Activated CD4-positive, alpha-beta T cell treated with anti-CD3 and anti-CD28 coated beads for 36 hours (primary cell): ENCODE measurements at regions not wholly inside any gene's neighbourhood (a gene's known extent, or its start where the extent isn't known, plus 50 kb on each side); places are given as distances from the start of the nearest gene placed in this dataset.

Source experiments
- ATAC-seq: fragments of 200-7000 bp; cut with Tn5 transposase; one replicate; pipeline ENCODE4 v1.10.0; 2021; ENCODE audit warnings: mild to moderate bottlenecking, moderate library complexity
- CTCF ChIA-PET: fragments of 350-600 bp; sonication (Branson Sonifier 250); formaldehyde crosslinking; loops from one replicate; lab custom pipeline; 2021; ENCODE audit warnings: antibody characterized with exemption; lab: Charles Lee
- POLR2A ChIA-PET: fragments of 350-600 bp; sonication (Branson Sonifier 250); formaldehyde crosslinking; loops from one replicate; lab custom pipeline; 2021; ENCODE audit warnings: antibody characterized with exemption, inconsistent platforms; lab: Charles Lee
- DNase-seq: peaks from one replicate; pipeline ENCODE4 v3.0.0-alpha.2; 2020
- H3K27ac Mint-ChIP-seq: one replicate; pipeline ENCODE4 v1.8.0; 2021; ENCODE audit warnings: mixed read lengths
- H3K27me3 Mint-ChIP-seq: one replicate; pipeline ENCODE4 v1.8.0; 2021; ENCODE audit warnings: mixed read lengths
- H3K36me3 Mint-ChIP-seq: one replicate; pipeline ENCODE4 v1.8.0; 2021; ENCODE audit warnings: low read depth, mixed read lengths
- H3K4me1 Mint-ChIP-seq: one replicate; pipeline ENCODE4 v1.8.0; 2021; ENCODE audit warnings: mixed read lengths
- H3K4me3 Mint-ChIP-seq: one replicate; pipeline ENCODE4 v1.8.0; 2021; ENCODE audit warnings: mild to moderate bottlenecking, moderate library complexity, mixed read lengths
- H3K9me3 Mint-ChIP-seq: one replicate; pipeline ENCODE4 v1.8.0; 2021; ENCODE audit warnings: low read depth, mixed read lengths
- intact Hi-C, 2 experiments: fragments of 100-400 bp; cut with DNase I in 1 of 2; cut with micrococcal nuclease in 1 of 2; formaldehyde crosslinking; loops; one replicate each; pipeline versions ENCODE4 v1.14.2 to v1.15.1; 2022 to 2024; cut with DNase I, micrococcal nuclease

- POLR2A ChIA-PET, result no interaction called here
Measured at GRCh38 chr3:25895443-25895842, 105.6 kb downstream of the OXSM start.

GRCh38 chr3:25897019-25897418, 107.1 kb downstream of the OXSM start:
- Mint-ChIP-seq H3K9me3 (no peaks in the 10 kb centered on the region), H3K4me3 (no peak overlapping the region), H3K36me3 (no peaks in the 10 kb centered on the region), H3K4me1 (peaks cover 5% of the 10 kb centered on the region), H3K27me3 (no peaks in the 10 kb centered on the region), H3K27ac (no peak overlapping the region)
- CTCF ChIA-PET, result no interaction called here
- peak; percentile 39 for DNase-seq
- POLR2A ChIA-PET, result no interaction called here
- ATAC-seq, result peak; percentile 39
- intact Hi-C loops, result no loop called here

More at GRCh38 chr3:25895443-25895842, 105.6 kb downstream of the OXSM start:
- no peak overlapping the region for H3K27ac Mint-ChIP-seq
- H3K4me3 Mint-ChIP-seq, result no peak overlapping the region
- intact Hi-C loops, result no loop called here
- no peaks in the 10 kb centered on the region for H3K36me3 Mint-ChIP-seq
- DNase-seq, result no peak
- no peaks in the 10 kb centered on the region for H3K4me1 Mint-ChIP-seq
- no peaks in the 10 kb centered on the region for H3K9me3 Mint-ChIP-seq
- H3K27me3 Mint-ChIP-seq, result no peaks in the 10 kb centered on the region
- no peak for ATAC-seq
- CTCF ChIA-PET, result no interaction called here

- H3K36me3 Mint-ChIP-seq, result no peaks in the 10 kb centered on the region
- no peak for DNase-seq
- no peak for ATAC-seq
- peaks cover 10% of the 10 kb centered on the region for H3K4me1 Mint-ChIP-seq
- no peak overlapping the region for H3K4me3 Mint-ChIP-seq
- intact Hi-C loops, result no loop called here
- H3K9me3 Mint-ChIP-seq, result no peaks in the 10 kb centered on the region
- no peaks in the 10 kb centered on the region for H3K27me3 Mint-ChIP-seq
- ChIA-PET POLR2A (no interaction called here), CTCF (no interaction called here)
- H3K27ac Mint-ChIP-seq, result no peak overlapping the region
Measured at GRCh38 chr3:25899352-25900101, 109.6 kb downstream of the OXSM start.

GRCh38 chr3:25900161-25900560, 110.3 kb downstream of the OXSM start:
- H3K27me3 Mint-ChIP-seq, result no peaks in the 10 kb centered on the region
- H3K4me1 Mint-ChIP-seq, result peaks cover 10% of the 10 kb centered on the region
- CTCF ChIA-PET, result interaction anchor here (0.7 to 1.0 kb wide), 2 partner anchors 13 to 15 kb away, joined by 3 read pairs; no protein-coding TSS in a partner anchor
- DNase-seq (no peak), ATAC-seq (no peak)
- intact Hi-C loops, result no loop called here
- no peaks in the 10 kb centered on the region for H3K9me3 Mint-ChIP-seq
- no peak overlapping the region for H3K4me3 Mint-ChIP-seq
- POLR2A ChIA-PET, result no interaction called here
- no peak overlapping the region for H3K27ac Mint-ChIP-seq
- H3K36me3 Mint-ChIP-seq, result no peaks in the 10 kb centered on the region

DNA sequence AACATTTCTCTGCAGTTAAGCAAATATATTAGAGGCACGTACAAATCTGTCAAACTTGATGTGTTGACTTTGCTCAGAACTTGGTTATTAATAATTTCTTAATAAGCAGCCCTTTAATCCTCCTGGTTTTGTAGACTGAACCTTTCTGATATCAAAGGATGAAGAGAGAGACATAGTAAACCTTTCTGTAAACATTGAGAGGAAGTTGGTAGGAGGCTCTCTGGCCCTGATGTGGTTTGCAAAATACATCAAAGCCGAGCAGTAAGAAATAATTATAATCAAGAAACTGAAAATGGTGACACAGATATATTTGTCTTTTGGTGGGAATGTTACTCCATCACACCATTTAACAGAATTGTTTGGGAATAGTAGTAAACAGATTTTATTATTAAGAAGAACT, 111.9 kb downstream of the OXSM start:
- DNase-seq, result no peak
- Mint-ChIP-seq H3K27ac (no peak overlapping the region), H3K4me3 (no peak overlapping the region), H3K27me3 (no peaks in the 10 kb centered on the region), H3K36me3 (no peaks in the 10 kb centered on the region), H3K4me1 (peaks cover 10% of the 10 kb centered on the region), H3K9me3 (no peaks in the 10 kb centered on the region)
- intact Hi-C loops, result no loop called here
- POLR2A ChIA-PET, result no interaction called here
- ATAC-seq, result no peak
- CTCF ChIA-PET, result no interaction called here

DNA sequence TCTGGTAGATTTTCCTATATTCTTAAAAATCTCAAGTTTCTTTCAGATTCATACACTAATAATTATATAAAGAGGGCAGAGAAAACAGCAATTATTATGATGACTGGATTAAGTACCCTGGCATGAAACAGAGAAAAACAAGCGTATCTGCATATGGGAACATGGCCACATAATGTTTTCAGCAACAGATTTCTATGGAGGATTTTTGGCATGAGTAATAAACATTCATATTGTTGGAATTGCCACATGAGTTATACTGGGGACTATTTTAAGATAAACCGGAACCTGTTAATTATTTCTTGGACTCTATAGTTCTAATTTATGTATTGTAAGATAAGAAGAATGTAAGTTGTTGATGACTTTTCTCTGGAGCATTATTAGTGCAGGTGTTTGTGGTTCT, 112.7 kb downstream of the OXSM start:
- Mint-ChIP-seq H3K9me3 (no peaks in the 10 kb centered on the region), H3K27me3 (no peaks in the 10 kb centered on the region), H3K4me1 (peaks cover 10% of the 10 kb centered on the region), H3K4me3 (no peak overlapping the region), H3K36me3 (no peaks in the 10 kb centered on the region), H3K27ac (no peak overlapping the region)
- POLR2A ChIA-PET, result no interaction called here
- ATAC-seq, result no peak
- intact Hi-C loops, result no loop called here
- DNase-seq, result no peak
- CTCF ChIA-PET, result no interaction called here

DNA sequence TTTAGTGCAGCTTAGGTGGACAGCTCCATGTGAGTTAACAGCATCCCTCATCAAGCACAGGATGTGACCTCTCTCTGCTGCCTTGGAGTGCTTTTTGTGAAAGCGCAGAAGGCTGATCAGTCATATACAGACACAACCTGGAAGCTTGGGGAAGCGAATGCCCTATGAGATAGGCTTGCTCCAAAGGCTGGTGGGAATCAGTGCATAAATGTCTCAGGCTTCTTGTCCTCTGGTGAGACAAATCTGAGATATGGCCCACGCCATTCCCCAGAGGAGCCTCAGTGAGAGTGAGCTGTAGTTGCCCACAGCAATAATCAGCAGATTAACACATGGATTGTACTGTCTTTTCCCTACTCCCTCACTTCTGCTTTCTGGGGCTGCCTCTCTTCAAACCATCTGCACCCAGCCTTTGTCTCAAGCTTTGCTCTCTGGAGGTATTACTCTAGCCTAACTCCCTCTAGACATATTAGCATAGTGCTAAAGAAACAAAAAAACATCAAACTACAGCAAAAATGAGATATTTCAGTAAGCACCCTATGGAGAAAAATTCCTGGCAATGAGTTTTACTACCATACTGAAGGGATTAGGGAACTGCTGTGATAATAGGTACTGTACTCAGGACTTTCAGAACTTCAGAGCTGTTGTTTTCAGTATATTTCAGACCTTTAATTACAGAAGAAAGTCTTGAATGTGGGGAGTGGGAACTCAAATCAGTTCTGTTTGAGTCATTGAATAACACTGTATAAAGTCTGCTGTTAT, 113.7 kb downstream of the OXSM start:
- H3K27ac Mint-ChIP-seq, result no peak overlapping the region
- CTCF ChIA-PET, result no interaction called here
- no peaks in the 10 kb centered on the region for H3K9me3 Mint-ChIP-seq
- DNase-seq (no peak), ATAC-seq (no peak)
- no peaks in the 10 kb centered on the region for H3K36me3 Mint-ChIP-seq
- no peak overlapping the region for H3K4me3 Mint-ChIP-seq
- peaks cover 3% of the 10 kb centered on the region for H3K27me3 Mint-ChIP-seq
- POLR2A ChIA-PET, result no interaction called here
- peaks cover 10% of the 10 kb centered on the region for H3K4me1 Mint-ChIP-seq
- intact Hi-C loops, result no loop called here

- ChIA-PET POLR2A (no interaction called here), CTCF (no interaction called here)
- H3K36me3 Mint-ChIP-seq, result no peaks in the 10 kb centered on the region
- intact Hi-C loops, result no loop called here
- peaks cover 10% of the 10 kb centered on the region for H3K4me1 Mint-ChIP-seq
- peaks cover 3% of the 10 kb centered on the region for H3K27me3 Mint-ChIP-seq
- H3K9me3 Mint-ChIP-seq, result no peaks in the 10 kb centered on the region
- ATAC-seq (no peak), DNase-seq (no peak)
- no peak overlapping the region for H3K27ac Mint-ChIP-seq
- no peak overlapping the region for H3K4me3 Mint-ChIP-seq
Measured at GRCh38 chr3:25904206-25904605, 114.3 kb downstream of the OXSM start.

GRCh38 chr3:25906132-25906906, 116.4 kb downstream of the OXSM start:
- Mint-ChIP-seq H3K36me3 (no peaks in the 10 kb centered on the region), H3K27me3 (peaks cover 3% of the 10 kb centered on the region), H3K4me1 (peaks cover 16% of the 10 kb centered on the region), H3K27ac (no peak overlapping the region), H3K9me3 (no peaks in the 10 kb centered on the region), H3K4me3 (no peak overlapping the region)
- POLR2A ChIA-PET, result no interaction called here
- CTCF ChIA-PET, result interaction anchor here (0.5 to 1.1 kb wide), 3 partner anchors 117 to 259 kb away, joined by 3 read pairs; partner anchors contain the start of gene OXSM
- no peak for DNase-seq
- intact Hi-C loops, result no loop called here
- no peak for ATAC-seq

DNA sequence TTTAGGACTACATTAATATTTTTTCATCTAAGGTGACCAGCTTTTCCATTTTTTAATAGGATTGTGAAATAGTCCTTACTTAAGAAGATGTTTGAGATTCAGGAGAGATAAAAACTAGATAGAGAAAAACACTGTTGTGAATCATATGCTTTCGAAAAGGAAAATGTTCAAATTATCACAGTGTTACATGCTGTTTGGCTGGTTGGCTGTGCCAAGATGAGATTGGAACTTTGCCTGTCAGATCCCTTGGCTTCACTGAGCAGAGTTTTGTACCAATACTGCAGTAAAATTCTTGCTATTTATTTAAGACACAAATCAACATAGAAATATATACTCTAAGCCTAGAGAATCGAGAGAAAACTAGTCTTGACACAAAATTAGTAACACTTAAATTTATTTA, 117.2 kb downstream of the OXSM start:
- peaks cover 19% of the 10 kb centered on the region for H3K4me1 Mint-ChIP-seq
- intact Hi-C loops, result no loop called here

DNA sequence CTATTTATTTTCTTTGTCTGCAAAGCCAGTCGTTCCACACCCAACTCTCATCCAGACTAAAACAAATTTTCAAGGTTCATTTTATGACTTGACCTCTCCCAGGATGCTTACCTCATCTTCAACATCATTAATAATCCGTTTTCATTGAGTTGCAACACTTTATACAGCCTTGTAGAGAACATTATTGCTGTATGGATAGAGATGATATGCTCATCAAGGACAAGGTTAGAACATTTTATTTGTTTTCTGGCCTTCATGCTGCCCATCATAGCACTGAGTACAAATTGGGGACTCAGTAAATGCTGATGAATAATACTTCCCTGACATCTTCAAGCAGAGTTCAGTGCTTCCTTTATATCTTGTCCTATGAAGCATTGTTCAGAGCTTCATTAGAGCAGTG, 120.2 kb downstream of the OXSM start:
- no peak for DNase-seq
- ATAC-seq, result no peak
- CTCF ChIA-PET, result no interaction called here
- Mint-ChIP-seq H3K36me3 (no peaks in the 10 kb centered on the region), H3K4me1 (peaks cover 16% of the 10 kb centered on the region), H3K4me3 (no peak overlapping the region), H3K27me3 (peaks cover 3% of the 10 kb centered on the region), H3K9me3 (no peaks in the 10 kb centered on the region), H3K27ac (no peak overlapping the region)
- intact Hi-C loops, result loop anchor here in 1 of 2 experiments (2.0 kb wide), 1 partner anchor 261 kb away; no protein-coding TSS in a partner anchor
- POLR2A ChIA-PET, result no interaction called here

More for the DNA sequence above, 117.2 kb downstream of the OXSM start:
- Mint-ChIP-seq H3K4me3 (no peak overlapping the region), H3K9me3 (no peaks in the 10 kb centered on the region), H3K27me3 (peaks cover 3% of the 10 kb centered on the region), H3K27ac (no peak overlapping the region), H3K36me3 (no peaks in the 10 kb centered on the region)
- DNase-seq (no peak), ATAC-seq (no peak)
- ChIA-PET POLR2A (interaction anchor here (0.5 kb wide), 1 partner anchor 35 kb away, joined by 8 read pairs; no protein-coding TSS in a partner anchor), CTCF (interaction anchor here (0.5 to 1.1 kb wide), 3 partner anchors 117 to 259 kb away, joined by 3 read pairs; partner anchors contain the start of gene OXSM)
